ENCODE measurements at regions not wholly inside any gene's neighbourhood (a gene's known extent, or its start where the extent isn't known, plus 50 kb on each side); places are given as distances from the start of the nearest gene placed in this dataset.
"Not testable (repeated sequence)": the region's sequence is repeated elsewhere in the genome, so short reads cannot be mapped to it uniquely, and the experiment has no call there.

GRCh38 chr1:79738101-79738500, 731.6 kb upstream of the ADGRL4 start:
- Histone ChIP-seq H3K27me3 (ENCODE audit: insufficient read depth, low read length) (no peaks in the 10 kb centered on the region), H3K9ac (ENCODE audit: low read depth, low read length) (no peak overlapping the region), H3K27ac (ENCODE audit: low read length) (no peak overlapping the region), H3K9me3 (ENCODE audit: insufficient read depth, low read depth, low read length) (peaks cover 4% of the 10 kb centered on the region; the same call in 1 of the 2 replicates), H3K4me3 (ENCODE audit: low read length) (no peak overlapping the region), H3K36me3 (ENCODE audit: insufficient read depth, low read depth, low read length) (no peaks in the 10 kb centered on the region), H3K4me1 (ENCODE audit: insufficient read depth, low read length) (no peaks in the 10 kb centered on the region)

- Histone ChIP-seq H3K27me3 (ENCODE audit: insufficient read depth, low read length) (no peaks in the 10 kb centered on the region), H3K9ac (ENCODE audit: low read depth, low read length) (no peak overlapping the region), H3K9me3 (ENCODE audit: insufficient read depth, low read depth, low read length) (peaks cover 4% of the 10 kb centered on the region; the same call in 1 of the 2 replicates), H3K27ac (ENCODE audit: low read length) (no peak overlapping the region), H3K4me1 (ENCODE audit: insufficient read depth, low read length) (no peaks in the 10 kb centered on the region), H3K4me3 (ENCODE audit: low read length) (no peak overlapping the region), H3K36me3 (ENCODE audit: insufficient read depth, low read depth, low read length) (no peaks in the 10 kb centered on the region)
Observed at GRCh38 chr1:79737193-79737592, 730.7 kb upstream of the ADGRL4 start.

- peaks cover 4% of the 10 kb centered on the region for H3K4me1 ChIP-seq (ENCODE audit: insufficient read depth, low read length)
- H3K27ac ChIP-seq (ENCODE audit: low read length) = no peak overlapping the region
- no peaks in the 10 kb centered on the region for H3K36me3 ChIP-seq (ENCODE audit: insufficient read depth, low read depth, low read length)
- peaks cover 4% of the 10 kb centered on the region; the same call in 1 of the 2 replicates for H3K9me3 ChIP-seq (ENCODE audit: insufficient read depth, low read depth, low read length)
- no peaks in the 10 kb centered on the region for H3K27me3 ChIP-seq (ENCODE audit: insufficient read depth, low read length)
- H3K4me3 ChIP-seq (ENCODE audit: low read length) = no peak overlapping the region
- no peak overlapping the region for H3K9ac ChIP-seq (ENCODE audit: low read depth, low read length)
Observed at GRCh38 chr1:79732950-79733349, 726.4 kb upstream of the ADGRL4 start.

GRCh38 chr1:79726911-79727310, 720.4 kb upstream of the ADGRL4 start:
- no peak overlapping the region for H3K4me3 ChIP-seq (ENCODE audit: low read length)
- H3K27me3 ChIP-seq (ENCODE audit: insufficient read depth, low read length) = no peaks in the 10 kb centered on the region
- H3K27ac ChIP-seq (ENCODE audit: low read length) = no peak overlapping the region
- no peaks in the 10 kb centered on the region for H3K36me3 ChIP-seq (ENCODE audit: insufficient read depth, low read depth, low read length)
- peaks cover 15% of the 10 kb centered on the region for H3K4me1 ChIP-seq (ENCODE audit: insufficient read depth, low read length)
- no peaks in the 10 kb centered on the region for H3K9me3 ChIP-seq (ENCODE audit: insufficient read depth, low read depth, low read length)
- H3K9ac ChIP-seq (ENCODE audit: low read depth, low read length) = no peak overlapping the region

- no peak overlapping the region for H3K4me3 ChIP-seq (ENCODE audit: low read length)
- no peaks in the 10 kb centered on the region for H3K9me3 ChIP-seq (ENCODE audit: insufficient read depth, low read depth, low read length)
- H3K27ac ChIP-seq (ENCODE audit: low read length) = no peak overlapping the region
- H3K36me3 ChIP-seq (ENCODE audit: insufficient read depth, low read depth, low read length) = no peaks in the 10 kb centered on the region
- no peaks in the 10 kb centered on the region for H3K27me3 ChIP-seq (ENCODE audit: insufficient read depth, low read length)
- peaks cover 15% of the 10 kb centered on the region for H3K4me1 ChIP-seq (ENCODE audit: insufficient read depth, low read length)
- no peak overlapping the region for H3K9ac ChIP-seq (ENCODE audit: low read depth, low read length)
Observed at GRCh38 chr1:79726321-79726720, 719.8 kb upstream of the ADGRL4 start.

- H3K4me3 ChIP-seq (ENCODE audit: low read length) = peak overlapping the region; percentile 35; the same call in 1 of the 2 replicates
- peaks cover 7% of the 10 kb centered on the region; the same call in 1 of the 2 replicates for H3K4me1 ChIP-seq (ENCODE audit: insufficient read depth, low read length)
- H3K9me3 ChIP-seq (ENCODE audit: insufficient read depth, low read depth, low read length) = peaks cover 10% of the 10 kb centered on the region; the same call in 1 of the 2 replicates
- no peak overlapping the region for H3K9ac ChIP-seq (ENCODE audit: low read depth, low read length)
- H3K36me3 ChIP-seq (ENCODE audit: insufficient read depth, low read depth, low read length) = no peaks in the 10 kb centered on the region
- H3K27me3 ChIP-seq (ENCODE audit: insufficient read depth, low read length) = no peaks in the 10 kb centered on the region
- no peak overlapping the region for H3K27ac ChIP-seq (ENCODE audit: low read length)
Observed at GRCh38 chr1:79716447-79716846, 709.9 kb upstream of the ADGRL4 start.

- Histone ChIP-seq H3K9ac (ENCODE audit: low read depth, low read length) (no peak overlapping the region), H3K27ac (ENCODE audit: low read length) (no peak overlapping the region), H3K27me3 (ENCODE audit: insufficient read depth, low read length) (no peaks in the 10 kb centered on the region), H3K4me3 (ENCODE audit: low read length) (no peak overlapping the region), H3K36me3 (ENCODE audit: insufficient read depth, low read depth, low read length) (no peaks in the 10 kb centered on the region), H3K4me1 (ENCODE audit: insufficient read depth, low read length) (peaks cover 7% of the 10 kb centered on the region; the same call in 1 of the 2 replicates), H3K9me3 (ENCODE audit: insufficient read depth, low read depth, low read length) (peaks cover 10% of the 10 kb centered on the region; the same call in 1 of the 2 replicates)
Observed at GRCh38 chr1:79714664-79715063, 708.1 kb upstream of the ADGRL4 start.

- Histone ChIP-seq H3K9me3 (ENCODE audit: insufficient read depth, low read depth, low read length) (no peaks in the 10 kb centered on the region), H3K27ac (ENCODE audit: low read length) (no peak overlapping the region), H3K4me1 (ENCODE audit: insufficient read depth, low read length) (peaks cover 3% of the 10 kb centered on the region; the same call in 1 of the 2 replicates), H3K9ac (ENCODE audit: low read depth, low read length) (no peak overlapping the region), H3K36me3 (ENCODE audit: insufficient read depth, low read depth, low read length) (no peaks in the 10 kb centered on the region), H3K27me3 (ENCODE audit: insufficient read depth, low read length) (no peaks in the 10 kb centered on the region), H3K4me3 (ENCODE audit: low read length) (no peak overlapping the region)
Observed at GRCh38 chr1:79711001-79711431, 704.5 kb upstream of the ADGRL4 start.

- no peak overlapping the region for H3K4me3 ChIP-seq (ENCODE audit: low read length)
- H3K4me1 ChIP-seq (ENCODE audit: insufficient read depth, low read length) = no peaks in the 10 kb centered on the region
- H3K27me3 ChIP-seq (ENCODE audit: insufficient read depth, low read length) = no peaks in the 10 kb centered on the region
- H3K9ac ChIP-seq (ENCODE audit: low read depth, low read length) = no peak overlapping the region
- H3K36me3 ChIP-seq (ENCODE audit: insufficient read depth, low read depth, low read length) = no peaks in the 10 kb centered on the region
- no peak overlapping the region for H3K27ac ChIP-seq (ENCODE audit: low read length)
- H3K9me3 ChIP-seq (ENCODE audit: insufficient read depth, low read depth, low read length) = no peaks in the 10 kb centered on the region
Observed at GRCh38 chr1:79708646-79709265, 702.2 kb upstream of the ADGRL4 start.

- Histone ChIP-seq H3K27me3 (ENCODE audit: insufficient read depth, low read length) (no peaks in the 10 kb centered on the region), H3K4me1 (ENCODE audit: insufficient read depth, low read length) (no peaks in the 10 kb centered on the region), H3K27ac (ENCODE audit: low read length) (no peak overlapping the region), H3K4me3 (ENCODE audit: low read length) (no peak overlapping the region), H3K9me3 (ENCODE audit: insufficient read depth, low read depth, low read length) (no peaks in the 10 kb centered on the region), H3K9ac (ENCODE audit: low read depth, low read length) (no peak overlapping the region), H3K36me3 (ENCODE audit: insufficient read depth, low read depth, low read length) (no peaks in the 10 kb centered on the region)
Observed at GRCh38 chr1:79705218-79705617, 698.7 kb upstream of the ADGRL4 start.

- no peaks in the 10 kb centered on the region for H3K4me1 ChIP-seq (ENCODE audit: insufficient read depth, low read length)
- no peaks in the 10 kb centered on the region for H3K27me3 ChIP-seq (ENCODE audit: insufficient read depth, low read length)
- no peak overlapping the region for H3K9ac ChIP-seq (ENCODE audit: low read depth, low read length)
- no peak overlapping the region for H3K4me3 ChIP-seq (ENCODE audit: low read length)
- H3K9me3 ChIP-seq (ENCODE audit: insufficient read depth, low read depth, low read length) = no peaks in the 10 kb centered on the region
- no peaks in the 10 kb centered on the region for H3K36me3 ChIP-seq (ENCODE audit: insufficient read depth, low read depth, low read length)
- no peak overlapping the region for H3K27ac ChIP-seq (ENCODE audit: low read length)
Observed at GRCh38 chr1:79704067-79704466, 697.5 kb upstream of the ADGRL4 start.

GRCh38 chr1:79702336-79702999, 695.9 kb upstream of the ADGRL4 start:
- not testable (repeated sequence) for H3K36me3 ChIP-seq (ENCODE audit: insufficient read depth, low read depth, low read length); H3K27ac ChIP-seq (ENCODE audit: low read length); H3K4me3 ChIP-seq (ENCODE audit: low read length); H3K9me3 ChIP-seq (ENCODE audit: insufficient read depth, low read depth, low read length); H3K9ac ChIP-seq (ENCODE audit: low read depth, low read length); H3K27me3 ChIP-seq (ENCODE audit: insufficient read depth, low read length); H3K4me1 ChIP-seq (ENCODE audit: insufficient read depth, low read length)

All from iPS-20b (cell line).